ENCODE measurements at regions not wholly inside any gene's neighbourhood (a gene's known extent, or its start where the extent isn't known, plus 50 kb on each side); places are given as distances from the start of the nearest gene placed in this dataset.

DNA sequence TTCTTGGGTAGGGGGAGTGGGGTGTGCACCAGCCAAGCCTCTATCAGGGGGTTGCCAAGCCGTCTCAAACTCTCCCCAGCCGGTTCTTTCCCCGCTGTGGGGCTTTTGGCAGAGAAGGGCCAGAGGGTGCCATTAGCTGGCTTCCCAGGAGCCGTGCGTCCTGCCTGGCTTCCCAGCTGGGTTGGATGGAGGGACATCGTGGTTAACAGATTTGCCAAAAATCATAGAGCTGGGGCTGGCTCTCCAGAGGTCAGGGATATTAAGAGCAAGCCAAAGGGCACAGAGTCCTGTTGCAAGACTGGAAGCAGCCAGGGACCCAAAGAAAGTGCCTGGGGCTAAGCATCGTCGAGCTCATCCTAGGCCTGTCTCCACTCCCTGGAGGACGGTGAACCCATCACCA lies 104.6 kb upstream of the HES1 start:
- TF ChIP-seq, protein P1, sequence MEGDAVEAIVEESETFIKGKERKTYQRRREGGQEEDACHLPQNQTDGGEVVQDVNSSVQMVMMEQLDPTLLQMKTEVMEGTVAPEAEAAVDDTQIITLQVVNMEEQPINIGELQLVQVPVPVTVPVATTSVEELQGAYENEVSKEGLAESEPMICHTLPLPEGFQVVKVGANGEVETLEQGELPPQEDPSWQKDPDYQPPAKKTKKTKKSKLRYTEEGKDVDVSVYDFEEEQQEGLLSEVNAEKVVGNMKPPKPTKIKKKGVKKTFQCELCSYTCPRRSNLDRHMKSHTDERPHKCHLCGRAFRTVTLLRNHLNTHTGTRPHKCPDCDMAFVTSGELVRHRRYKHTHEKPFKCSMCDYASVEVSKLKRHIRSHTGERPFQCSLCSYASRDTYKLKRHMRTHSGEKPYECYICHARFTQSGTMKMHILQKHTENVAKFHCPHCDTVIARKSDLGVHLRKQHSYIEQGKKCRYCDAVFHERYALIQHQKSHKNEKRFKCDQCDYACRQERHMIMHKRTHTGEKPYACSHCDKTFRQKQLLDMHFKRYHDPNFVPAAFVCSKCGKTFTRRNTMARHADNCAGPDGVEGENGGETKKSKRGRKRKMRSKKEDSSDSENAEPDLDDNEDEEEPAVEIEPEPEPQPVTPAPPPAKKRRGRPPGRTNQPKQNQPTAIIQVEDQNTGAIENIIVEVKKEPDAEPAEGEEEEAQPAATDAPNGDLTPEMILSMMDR (IDR thresholded peaks at IDR 0.05), result no peak
- TF ChIP-seq POLR2A (IDR thresholded peaks at IDR 0.05), result no peak
